ENCODE measurements at regions not wholly inside any gene's neighbourhood (a gene's known extent, or its start where the extent isn't known, plus 50 kb on each side); places are given as distances from the start of the nearest gene placed in this dataset.

GRCh38 chr3:82050382-82050781 lies 288.9 kb upstream of the GBE1 start:
- H3K27ac ChIP-seq (replicated peaks): no peak overlapping the region
- DNase-seq (ENCODE audit: low read depth in 1 of 2, low spot score in 1 of 2): no peak
- no peak overlapping the region for H3K4me3 ChIP-seq (replicated peaks; ENCODE audit: insufficient read depth, low read length)
- H3K27me3 ChIP-seq (ENCODE audit: insufficient read depth, poor library complexity, severe bottlenecking): no peaks in the 10 kb centered on the region
- TF ChIP-seq REST (IDR thresholded peaks at IDR 0.05; ENCODE audit: insufficient replicate concordance, low read depth) (no peak), CTCF (IDR thresholded peaks at IDR 0.05; ENCODE audit: insufficient read depth, low read length) (no peak), POLR2AphosphoS5 (IDR thresholded peaks at IDR 0.05; ENCODE audit: low read depth) (no peak), GABPA (IDR thresholded peaks at IDR 0.05; ENCODE audit: low read depth) (no peak), SPI1 (IDR thresholded peaks at IDR 0.05; ENCODE audit: borderline replicate concordance, low read depth) (no peak)

- no peak for DNase-seq (ENCODE audit: low read depth in 1 of 2, low spot score in 1 of 2)
- TF ChIP-seq POLR2AphosphoS5 (IDR thresholded peaks at IDR 0.05; ENCODE audit: low read depth): no peak
- no peak for TF ChIP-seq CTCF (IDR thresholded peaks at IDR 0.05; ENCODE audit: insufficient read depth, low read length)
- no peak for TF ChIP-seq SPI1 (IDR thresholded peaks at IDR 0.05; ENCODE audit: borderline replicate concordance, low read depth)
- TF ChIP-seq GABPA (IDR thresholded peaks at IDR 0.05; ENCODE audit: low read depth): no peak
- no peak for TF ChIP-seq REST (IDR thresholded peaks at IDR 0.05; ENCODE audit: insufficient replicate concordance, low read depth)
- Histone ChIP-seq H3K4me3 (replicated peaks; ENCODE audit: insufficient read depth, low read length) (no peak overlapping the region), H3K27ac (replicated peaks) (no peak overlapping the region), H3K27me3 (ENCODE audit: insufficient read depth, poor library complexity, severe bottlenecking) (no peaks in the 10 kb centered on the region)
These were observed 287.3 kb upstream of the GBE1 start for GRCh38 chr3:82048711-82049110.

GRCh38 chr3:82044930-82045705 lies 283.7 kb upstream of the GBE1 start:
- no peak overlapping the region for H3K27ac ChIP-seq (replicated peaks)
- H3K27me3 ChIP-seq (ENCODE audit: insufficient read depth, poor library complexity, severe bottlenecking): no peaks in the 10 kb centered on the region
- H3K4me3 ChIP-seq (replicated peaks; ENCODE audit: insufficient read depth, low read length): no peak overlapping the region
- TF ChIP-seq REST (IDR thresholded peaks at IDR 0.05; ENCODE audit: insufficient replicate concordance, low read depth) (no peak), SPI1 (IDR thresholded peaks at IDR 0.05; ENCODE audit: borderline replicate concordance, low read depth) (no peak), CTCF (IDR thresholded peaks at IDR 0.05; ENCODE audit: insufficient read depth, low read length) (no peak), GABPA (IDR thresholded peaks at IDR 0.05; ENCODE audit: low read depth) (no peak), POLR2AphosphoS5 (IDR thresholded peaks at IDR 0.05; ENCODE audit: low read depth) (no peak)
- no peak for DNase-seq (ENCODE audit: low read depth in 1 of 2, low spot score in 1 of 2)

All from HL-60 (cell line).